Stimulated activated CD4-positive, alpha-beta T cell treated with anti-CD3 and anti-CD28 coated beads, Interleukin-15, amount 100 ng/mL, for 1 hour (primary cell): ENCODE measurements at regions not wholly inside any gene's neighbourhood (a gene's known extent, or its start where the extent isn't known, plus 50 kb on each side); places are given as distances from the start of the nearest gene placed in this dataset.

Experiments
- DNase-seq, 2 donors: peaks; one replicate each; pipeline ENCODE4 v3.0.0-alpha.2; 2020; ENCODE audit warnings: low read depth in 1 of 2, low spot score in 1 of 2

- DNase-seq = no peak
Measured at GRCh38 chr7:41754046-41754445, 51.2 kb upstream of the INHBA start.
